NCI-H2029 treated with DMSO at 0.1 percent for 48 hours (cell line): ENCODE measurements at regions not wholly inside any gene's neighbourhood (a gene's known extent, or its start where the extent isn't known, plus 50 kb on each side); places are given as distances from the start of the nearest gene placed in this dataset.

Source experiments
- DNase-seq: peaks from one replicate; lab custom pipeline; 2025; lab: John Stamatoyannopoulos, UW

GRCh38 chr12:126193190-126193589, 1128.0 kb downstream of the AACS start:
- DNase-seq: no peak

GRCh38 chr12:126196263-126196662, 1131.0 kb downstream of the AACS start:
- DNase-seq: no peak

GRCh38 chr12:126198516-126198915, 1133.3 kb downstream of the AACS start:
- DNase-seq: no peak

GRCh38 chr12:126198966-126199692, 1133.9 kb downstream of the AACS start:
- no peak for DNase-seq

GRCh38 chr12:126201981-126202537, 1136.8 kb downstream of the AACS start:
- DNase-seq: no peak

- DNase-seq: no peak
Observed at GRCh38 chr12:126204326-126204725, 1139.1 kb downstream of the AACS start.

- DNase-seq: no peak
Observed at GRCh38 chr12:126210026-126210425, 1144.8 kb downstream of the AACS start.

- no peak for DNase-seq
Observed at GRCh38 chr12:126210448-126210847, 1145.2 kb downstream of the AACS start.

GRCh38 chr12:126212824-126213223, 1147.6 kb downstream of the AACS start:
- no peak for DNase-seq

GRCh38 chr12:126218697-126219096, 1153.5 kb downstream of the AACS start:
- no peak for DNase-seq

GRCh38 chr12:126219139-126219538, 1153.9 kb downstream of the AACS start:
- DNase-seq: no peak

- no peak for DNase-seq
Observed at GRCh38 chr12:126219654-126220279, 1154.5 kb downstream of the AACS start.

GRCh38 chr12:126224032-126224431, 1158.8 kb downstream of the AACS start:
- DNase-seq: no peak

GRCh38 chr12:126228936-126229335, 1163.7 kb downstream of the AACS start:
- no peak for DNase-seq

GRCh38 chr12:126232711-126233110, 1167.5 kb downstream of the AACS start:
- no peak for DNase-seq

- DNase-seq: no peak
Observed at GRCh38 chr12:126233625-126234024, 1168.4 kb downstream of the AACS start.

GRCh38 chr12:126243814-126244440, 1178.7 kb downstream of the AACS start:
- DNase-seq: no peak

GRCh38 chr12:126247936-126248335, 1182.7 kb downstream of the AACS start:
- DNase-seq: no peak

- DNase-seq: no peak
Observed at GRCh38 chr12:126248871-126249403, 1183.7 kb downstream of the AACS start.

- DNase-seq: no peak
Observed at GRCh38 chr12:126258190-126258589, 1193.0 kb downstream of the AACS start.

- DNase-seq: no peak
Observed at GRCh38 chr12:126262829-126263228, 1197.6 kb downstream of the AACS start.

GRCh38 chr12:126268222-126268621, 1203.0 kb downstream of the AACS start:
- DNase-seq: no peak

GRCh38 chr12:126271159-126271558, 1205.9 kb downstream of the AACS start:
- no peak for DNase-seq
